Testis (tissue), 2 donors: ENCODE measurements at regions not wholly inside any gene's neighbourhood (a gene's known extent, or its start where the extent isn't known, plus 50 kb on each side); places are given as distances from the start of the nearest gene placed in this dataset.

Experiments
- POLR2A ChIP-seq: fragments of 450-650 bp; IDR thresholded peaks from one replicate; pipeline ENCODE4 v1.6.1; 2017; ENCODE audit warnings: antibody characterized with exemption, mild to moderate bottlenecking, moderate library complexity
- TF ChIP-seq, protein P1 (sequence below), 3 experiments: fragments of 450-650 bp in 2 of 3; fragments of 200-600 bp in 1 of 3; sonication (generic) in 1 of 3; IDR thresholded peaks; one replicate each; pipeline ENCODE4 v1.5.1; 2016 to 2019; ENCODE audit warnings: antibody characterized with exemption in 3 of 3, mild to moderate bottlenecking in 2 of 3, moderate library complexity in 1 of 3

DNA sequence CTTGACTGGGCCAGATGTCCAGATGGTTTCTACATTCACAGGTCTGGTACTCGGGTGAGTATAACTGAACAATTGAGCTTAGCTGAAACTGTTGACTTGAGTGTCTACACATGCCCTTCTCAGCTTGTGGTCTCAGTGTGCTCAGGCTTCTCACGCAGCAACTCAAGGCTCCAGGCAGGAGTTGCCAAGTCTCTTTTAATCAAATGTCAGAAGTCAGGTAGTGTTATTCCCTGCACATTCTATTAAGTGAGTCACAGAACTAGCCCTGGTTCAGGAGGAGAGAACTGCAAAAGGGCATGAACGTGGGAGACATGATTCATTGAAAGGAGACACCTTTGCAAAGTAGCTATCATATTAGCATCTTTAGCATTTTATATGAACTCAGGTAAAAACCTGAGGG is 199.3 kb upstream of the ACTBL2 start:
- TF ChIP-seq POLR2A = no peak
- TF ChIP-seq, protein P1, sequence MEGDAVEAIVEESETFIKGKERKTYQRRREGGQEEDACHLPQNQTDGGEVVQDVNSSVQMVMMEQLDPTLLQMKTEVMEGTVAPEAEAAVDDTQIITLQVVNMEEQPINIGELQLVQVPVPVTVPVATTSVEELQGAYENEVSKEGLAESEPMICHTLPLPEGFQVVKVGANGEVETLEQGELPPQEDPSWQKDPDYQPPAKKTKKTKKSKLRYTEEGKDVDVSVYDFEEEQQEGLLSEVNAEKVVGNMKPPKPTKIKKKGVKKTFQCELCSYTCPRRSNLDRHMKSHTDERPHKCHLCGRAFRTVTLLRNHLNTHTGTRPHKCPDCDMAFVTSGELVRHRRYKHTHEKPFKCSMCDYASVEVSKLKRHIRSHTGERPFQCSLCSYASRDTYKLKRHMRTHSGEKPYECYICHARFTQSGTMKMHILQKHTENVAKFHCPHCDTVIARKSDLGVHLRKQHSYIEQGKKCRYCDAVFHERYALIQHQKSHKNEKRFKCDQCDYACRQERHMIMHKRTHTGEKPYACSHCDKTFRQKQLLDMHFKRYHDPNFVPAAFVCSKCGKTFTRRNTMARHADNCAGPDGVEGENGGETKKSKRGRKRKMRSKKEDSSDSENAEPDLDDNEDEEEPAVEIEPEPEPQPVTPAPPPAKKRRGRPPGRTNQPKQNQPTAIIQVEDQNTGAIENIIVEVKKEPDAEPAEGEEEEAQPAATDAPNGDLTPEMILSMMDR (IDR thresholded peaks at IDR 0.05) = no peak
